ENCODE measurements at regions not wholly inside any gene's neighbourhood (a gene's known extent, or its start where the extent isn't known, plus 50 kb on each side); places are given as distances from the start of the nearest gene placed in this dataset.

DNA sequence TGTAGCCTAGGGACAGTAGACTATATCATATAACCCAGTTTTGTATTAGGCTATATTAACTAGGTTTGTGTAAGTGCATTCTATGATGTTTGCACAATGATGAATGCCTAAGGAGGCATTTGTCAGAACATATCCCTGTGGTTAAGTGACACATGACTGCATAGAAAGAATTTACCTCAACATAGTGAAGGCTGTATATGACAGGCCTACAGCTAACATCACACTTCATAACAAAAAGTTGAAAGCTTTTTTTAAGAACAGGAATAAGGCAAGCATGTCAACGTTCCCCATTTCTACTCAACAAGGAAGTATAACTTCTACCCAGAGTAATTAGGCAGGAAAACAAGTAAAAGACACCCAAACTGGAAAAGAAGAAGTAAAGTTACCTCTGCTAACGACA is 165.9 kb upstream of the NDST4 start:
- Histone ChIP-seq H3K36me3 (no peaks in the 10 kb centered on the region), H3K27ac (no peak overlapping the region), H3K4me1 (no peaks in the 10 kb centered on the region), H3K4me3 (no peak overlapping the region), H3K9me3 (no peaks in the 10 kb centered on the region), H3K27me3 (no peaks in the 10 kb centered on the region)
- intact Hi-C loops (cut with DNase I): no loop called here
- DNase-seq: no peak
- WGBS, 2 donors: 45 to 61% methylated on average over 2 of the region's 2 CpGs
- TF ChIP-seq POLR2A (IDR thresholded peaks at IDR 0.05) (no peak), EP300 (IDR thresholded peaks at IDR 0.05) (no peak), POLR2AphosphoS5 (IDR thresholded peaks at IDR 0.05) (no peak)
- TF ChIP-seq, protein P1, sequence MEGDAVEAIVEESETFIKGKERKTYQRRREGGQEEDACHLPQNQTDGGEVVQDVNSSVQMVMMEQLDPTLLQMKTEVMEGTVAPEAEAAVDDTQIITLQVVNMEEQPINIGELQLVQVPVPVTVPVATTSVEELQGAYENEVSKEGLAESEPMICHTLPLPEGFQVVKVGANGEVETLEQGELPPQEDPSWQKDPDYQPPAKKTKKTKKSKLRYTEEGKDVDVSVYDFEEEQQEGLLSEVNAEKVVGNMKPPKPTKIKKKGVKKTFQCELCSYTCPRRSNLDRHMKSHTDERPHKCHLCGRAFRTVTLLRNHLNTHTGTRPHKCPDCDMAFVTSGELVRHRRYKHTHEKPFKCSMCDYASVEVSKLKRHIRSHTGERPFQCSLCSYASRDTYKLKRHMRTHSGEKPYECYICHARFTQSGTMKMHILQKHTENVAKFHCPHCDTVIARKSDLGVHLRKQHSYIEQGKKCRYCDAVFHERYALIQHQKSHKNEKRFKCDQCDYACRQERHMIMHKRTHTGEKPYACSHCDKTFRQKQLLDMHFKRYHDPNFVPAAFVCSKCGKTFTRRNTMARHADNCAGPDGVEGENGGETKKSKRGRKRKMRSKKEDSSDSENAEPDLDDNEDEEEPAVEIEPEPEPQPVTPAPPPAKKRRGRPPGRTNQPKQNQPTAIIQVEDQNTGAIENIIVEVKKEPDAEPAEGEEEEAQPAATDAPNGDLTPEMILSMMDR (IDR thresholded peaks at IDR 0.05): no peak

GRCh38 chr4:115278830-115279229 is 165.4 kb upstream of the NDST4 start:
- Histone ChIP-seq H3K4me3 (no peak overlapping the region), H3K27ac (no peak overlapping the region), H3K36me3 (no peaks in the 10 kb centered on the region), H3K9me3 (no peaks in the 10 kb centered on the region), H3K4me1 (no peaks in the 10 kb centered on the region), H3K27me3 (no peaks in the 10 kb centered on the region)
- WGBS, 2 donors: 84 to 88% methylated on average over 1 of the region's 1 CpG
- TF ChIP-seq POLR2AphosphoS5 (IDR thresholded peaks at IDR 0.05) (no peak), EP300 (IDR thresholded peaks at IDR 0.05) (no peak), POLR2A (IDR thresholded peaks at IDR 0.05) (no peak)
- TF ChIP-seq, protein P1 (IDR thresholded peaks at IDR 0.05): no peak
- DNase-seq: no peak
- intact Hi-C loops (cut with DNase I): no loop called here

DNA sequence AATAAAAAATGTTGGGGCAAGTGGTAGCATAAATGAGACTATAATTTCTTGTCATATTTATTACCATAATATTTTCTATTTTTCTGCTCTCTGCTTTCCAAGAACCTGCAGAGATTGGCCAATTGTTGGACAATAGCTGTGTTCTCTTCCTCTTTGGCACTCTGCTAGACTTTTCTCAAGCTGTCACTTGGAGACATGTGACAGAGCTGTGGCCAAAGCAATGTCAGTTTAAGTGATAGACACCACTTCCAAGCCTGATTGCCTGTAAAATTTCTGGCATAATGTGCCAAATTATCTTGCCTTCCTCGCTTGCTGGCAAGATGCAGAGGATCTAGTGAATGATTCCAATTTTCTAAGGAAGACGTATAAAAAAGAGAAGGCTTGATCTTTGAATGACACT is 162.2 kb upstream of the NDST4 start:
- no peak for DNase-seq
- 81 to 82% methylated on average over 2 of the region's 2 CpGs for WGBS, 2 donors
- Histone ChIP-seq H3K36me3 (no peaks in the 10 kb centered on the region), H3K4me3 (no peak overlapping the region), H3K9me3 (no peaks in the 10 kb centered on the region), H3K27ac (no peak overlapping the region), H3K27me3 (no peaks in the 10 kb centered on the region), H3K4me1 (no peaks in the 10 kb centered on the region)
- intact Hi-C loops (cut with DNase I): no loop called here
- TF ChIP-seq, protein P1 (IDR thresholded peaks at IDR 0.05): no peak

- DNase-seq: no peak
- Histone ChIP-seq H3K27me3 (no peaks in the 10 kb centered on the region), H3K27ac (no peak overlapping the region), H3K4me1 (no peaks in the 10 kb centered on the region), H3K36me3 (no peaks in the 10 kb centered on the region), H3K4me3 (no peak overlapping the region), H3K9me3 (no peaks in the 10 kb centered on the region)
- intact Hi-C loops (cut with DNase I): no loop called here
- no peak for TF ChIP-seq EP300 (IDR thresholded peaks at IDR 0.05)
- TF ChIP-seq, protein P1 (IDR thresholded peaks at IDR 0.05): no peak
- TF ChIP-seq POLR2AphosphoS5 (IDR thresholded peaks at IDR 0.05): no peak
- no peak for TF ChIP-seq POLR2A (IDR thresholded peaks at IDR 0.05)
Measured at GRCh38 chr4:115274545-115274944, 161.1 kb upstream of the NDST4 start.

- WGBS, 2 donors: 87% methylated on average over 2 of the region's 2 CpGs
- no peaks in the 10 kb centered on the region for H3K9me3 ChIP-seq
- DNase-seq: no peak
- H3K27ac ChIP-seq: no peak overlapping the region
- TF ChIP-seq POLR2A (IDR thresholded peaks at IDR 0.05) (no peak), EP300 (IDR thresholded peaks at IDR 0.05) (no peak), POLR2AphosphoS5 (IDR thresholded peaks at IDR 0.05) (no peak)
- TF ChIP-seq, protein P1 (IDR thresholded peaks at IDR 0.05): no peak
- no peak overlapping the region for H3K4me3 ChIP-seq
- intact Hi-C loops (cut with DNase I): no loop called here
- H3K27me3 ChIP-seq: no peaks in the 10 kb centered on the region
- no peaks in the 10 kb centered on the region for H3K4me1 ChIP-seq
- no peaks in the 10 kb centered on the region for H3K36me3 ChIP-seq
Measured at GRCh38 chr4:115272594-115272993, 159.2 kb upstream of the NDST4 start.

All from sigmoid colon (tissue), 6 donors.